ENCODE measurements at regions not wholly inside any gene's neighbourhood (a gene's known extent, or its start where the extent isn't known, plus 50 kb on each side); places are given as distances from the start of the nearest gene placed in this dataset.
"Not testable (repeated sequence)": the region's sequence is repeated elsewhere in the genome, so short reads cannot be mapped to it uniquely, and the experiment has no call there.

DNA sequence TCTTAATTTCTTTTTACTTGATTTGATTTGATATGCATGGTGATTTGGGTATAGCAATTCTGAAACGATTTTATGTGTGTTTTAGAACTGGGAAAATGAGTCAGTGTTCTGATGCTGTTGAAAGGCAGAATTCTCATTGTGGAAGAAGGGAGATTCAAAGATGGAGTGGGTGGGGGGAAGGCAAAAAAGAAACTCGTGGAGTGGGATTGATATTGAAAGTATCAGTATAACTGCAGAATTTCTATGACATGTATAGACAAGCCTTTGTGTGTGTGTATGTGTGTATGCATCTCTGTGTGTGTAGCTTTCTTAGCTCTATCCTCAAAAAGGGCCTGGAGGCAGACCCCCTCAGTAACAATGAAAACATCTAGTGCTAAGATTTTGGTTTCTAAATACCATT lies 184.3 kb upstream of the OLIG3 start:
- DNase-seq (ENCODE audit: low read depth), result no peak
- TF ChIP-seq, protein P1, sequence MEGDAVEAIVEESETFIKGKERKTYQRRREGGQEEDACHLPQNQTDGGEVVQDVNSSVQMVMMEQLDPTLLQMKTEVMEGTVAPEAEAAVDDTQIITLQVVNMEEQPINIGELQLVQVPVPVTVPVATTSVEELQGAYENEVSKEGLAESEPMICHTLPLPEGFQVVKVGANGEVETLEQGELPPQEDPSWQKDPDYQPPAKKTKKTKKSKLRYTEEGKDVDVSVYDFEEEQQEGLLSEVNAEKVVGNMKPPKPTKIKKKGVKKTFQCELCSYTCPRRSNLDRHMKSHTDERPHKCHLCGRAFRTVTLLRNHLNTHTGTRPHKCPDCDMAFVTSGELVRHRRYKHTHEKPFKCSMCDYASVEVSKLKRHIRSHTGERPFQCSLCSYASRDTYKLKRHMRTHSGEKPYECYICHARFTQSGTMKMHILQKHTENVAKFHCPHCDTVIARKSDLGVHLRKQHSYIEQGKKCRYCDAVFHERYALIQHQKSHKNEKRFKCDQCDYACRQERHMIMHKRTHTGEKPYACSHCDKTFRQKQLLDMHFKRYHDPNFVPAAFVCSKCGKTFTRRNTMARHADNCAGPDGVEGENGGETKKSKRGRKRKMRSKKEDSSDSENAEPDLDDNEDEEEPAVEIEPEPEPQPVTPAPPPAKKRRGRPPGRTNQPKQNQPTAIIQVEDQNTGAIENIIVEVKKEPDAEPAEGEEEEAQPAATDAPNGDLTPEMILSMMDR (conservative IDR thresholded peaks at IDR 0.05; ENCODE audit: low read depth, low read length), result no peak

DNA sequence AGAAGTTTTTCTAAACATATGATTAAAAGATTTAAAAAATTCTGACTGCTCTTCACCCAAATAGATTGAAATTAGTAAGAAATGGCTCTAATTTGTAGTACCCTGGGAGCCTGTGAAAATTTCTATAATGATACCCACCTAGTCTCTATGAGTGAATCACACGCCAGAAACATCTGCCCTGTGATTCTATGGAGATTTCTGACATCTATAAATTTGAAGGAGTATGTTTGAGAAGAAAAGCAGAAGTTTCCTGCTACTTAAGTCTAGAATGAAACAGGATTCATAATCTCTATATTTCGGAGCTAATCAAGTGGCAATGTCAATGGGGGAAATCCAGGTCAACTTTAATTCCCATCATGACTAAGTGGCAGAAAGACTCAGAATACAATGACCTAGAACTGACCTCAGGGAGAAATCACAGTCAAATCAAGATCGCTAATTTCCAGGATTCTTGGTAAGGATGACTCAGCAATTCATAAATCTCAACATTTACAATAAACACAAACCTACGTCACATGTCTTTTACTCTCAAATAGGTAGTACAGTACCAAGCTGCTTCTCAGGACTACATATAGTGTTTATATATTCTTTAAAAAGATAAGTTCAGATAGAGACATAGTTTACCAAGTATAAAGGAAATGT lies 186.2 kb upstream of the TNFAIP3 start:
- DNase-seq (ENCODE audit: low read depth), result peak; percentile 73
- peak overlapping the region; percentile 20 for H3K4me3 ChIP-seq (ENCODE audit: low read depth, low read length)
- TF ChIP-seq, protein P1 (conservative IDR thresholded peaks at IDR 0.05; ENCODE audit: low read depth, low read length), result no peak

More for the DNA sequence above, 184.3 kb upstream of the OLIG3 start:
- H3K4me3 ChIP-seq (ENCODE audit: low read depth, low read length), result no peak overlapping the region

- TF ChIP-seq, protein P1 (conservative IDR thresholded peaks at IDR 0.05; ENCODE audit: low read depth, low read length), result no peak
- H3K4me3 ChIP-seq (ENCODE audit: low read depth, low read length), result no peak overlapping the region
- no peak for DNase-seq (ENCODE audit: low read depth)
Observed at GRCh38 chr6:137681445-137682009, 185.5 kb upstream of the TNFAIP3 start.

- H3K4me3 ChIP-seq (ENCODE audit: low read depth, low read length); DNase-seq (ENCODE audit: low read depth): not testable (repeated sequence)
Observed at GRCh38 chr6:137682658-137683057, 184.4 kb upstream of the TNFAIP3 start.

DNA sequence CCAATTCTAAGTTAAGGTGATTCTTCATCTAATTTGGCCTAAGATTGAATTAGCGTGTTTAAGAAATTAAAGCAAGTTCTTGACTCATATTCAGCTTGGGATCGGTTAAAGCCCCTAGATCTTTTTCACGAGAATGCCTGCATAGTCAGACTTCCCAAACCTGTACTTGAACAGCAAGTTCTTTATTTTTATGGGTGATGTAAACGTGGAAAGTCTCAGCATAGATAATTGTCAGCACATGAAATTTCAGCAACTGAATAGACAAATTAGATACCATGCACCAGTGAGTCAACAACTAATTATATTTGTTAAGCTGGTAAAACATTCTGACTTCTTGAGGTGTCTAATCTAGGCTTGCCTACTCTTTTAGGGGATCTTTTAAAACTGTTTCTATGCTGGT lies 183.1 kb upstream of the TNFAIP3 start:
- TF ChIP-seq, protein P1 (conservative IDR thresholded peaks at IDR 0.05; ENCODE audit: low read depth, low read length), result no peak
- no peak for DNase-seq (ENCODE audit: low read depth)
- no peak overlapping the region for H3K4me3 ChIP-seq (ENCODE audit: low read depth, low read length)

DNA sequence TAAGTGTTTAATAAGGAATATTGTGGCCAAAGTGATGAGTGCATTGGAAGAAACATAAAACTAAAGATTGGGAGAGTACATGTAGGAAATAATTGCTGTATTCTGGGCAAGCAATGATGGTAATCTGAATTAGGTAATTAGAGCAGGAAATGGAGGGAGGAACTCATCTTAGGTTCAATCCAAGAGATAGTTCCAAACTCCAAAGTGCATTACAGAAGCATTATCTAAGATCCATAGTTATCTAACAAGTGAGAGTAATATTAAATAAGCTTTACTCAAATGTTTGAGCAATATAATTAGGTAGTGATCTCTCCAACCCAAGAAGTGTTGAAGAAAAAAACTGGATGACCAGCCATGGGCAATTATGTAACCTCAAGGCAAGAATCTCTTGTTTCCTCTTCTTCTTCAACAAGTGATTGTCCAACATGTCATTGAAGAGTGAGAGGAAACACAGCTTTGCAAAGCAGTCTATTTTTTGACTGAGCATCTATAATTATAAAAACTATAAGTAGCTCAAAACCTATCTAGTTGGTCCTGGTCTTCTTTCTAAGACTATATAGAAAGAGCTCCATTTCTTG lies 181.2 kb upstream of the TNFAIP3 start:
- TF ChIP-seq, protein P1 (conservative IDR thresholded peaks at IDR 0.05; ENCODE audit: low read depth, low read length), result no peak
- DNase-seq (ENCODE audit: low read depth), result no peak
- no peak overlapping the region for H3K4me3 ChIP-seq (ENCODE audit: low read depth, low read length)

- TF ChIP-seq, protein P1 (conservative IDR thresholded peaks at IDR 0.05; ENCODE audit: low read depth, low read length), result no peak
- no peak for DNase-seq (ENCODE audit: low read depth)
- no peak overlapping the region for H3K4me3 ChIP-seq (ENCODE audit: low read depth, low read length)
Observed at GRCh38 chr6:137687818-137688217, 179.2 kb upstream of the TNFAIP3 start.
